Stimulated activated CD4-positive, alpha-beta T cell treated with anti-CD3 and anti-CD28 coated beads, Interleukin-1b, Interleukin-23, amount 100 ng/mL, for 4 hours (primary cell): ENCODE measurements at regions not wholly inside any gene's neighbourhood (a gene's known extent, or its start where the extent isn't known, plus 50 kb on each side); places are given as distances from the start of the nearest gene placed in this dataset.

Experiments
- DNase-seq, 2 donors: peaks; one replicate each; pipeline ENCODE4 v3.0.0-alpha.2; 2020; ENCODE audit warnings: low read depth in 2 of 2

DNA sequence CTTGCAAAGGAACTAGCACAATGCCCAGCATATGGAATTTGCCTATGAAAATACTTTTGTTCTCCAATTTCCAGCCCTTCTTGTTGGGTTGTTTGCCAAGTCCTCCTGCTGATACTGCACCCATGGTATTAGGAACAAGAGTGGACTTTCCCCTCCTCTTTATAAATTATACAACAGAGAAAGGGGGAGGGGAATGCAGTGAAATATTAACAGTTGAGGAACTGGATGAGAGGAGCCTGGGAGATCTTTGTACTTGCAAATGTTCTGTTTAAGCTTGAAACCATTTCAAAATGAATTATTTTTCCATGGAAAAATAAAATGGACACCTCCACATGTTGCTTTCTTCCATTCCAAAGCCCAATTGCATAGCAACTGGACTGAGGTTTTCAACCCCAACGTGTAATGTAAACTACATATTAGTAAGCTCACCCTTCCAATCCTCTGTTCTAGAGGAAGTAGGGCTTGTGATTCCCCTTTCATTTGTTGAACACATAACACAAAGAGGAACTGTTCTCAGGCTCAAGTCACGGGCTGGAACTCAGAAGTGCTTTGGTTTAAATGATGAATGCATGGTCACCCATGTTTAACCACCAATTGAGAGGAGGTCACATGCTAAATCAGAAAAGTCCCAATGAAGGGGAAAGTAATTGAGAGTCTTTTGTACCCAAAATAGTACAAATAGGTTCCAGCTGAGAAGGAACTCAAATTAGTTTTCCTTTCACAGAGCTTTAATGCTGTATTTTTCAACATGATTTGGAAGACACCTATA lies 66.2 kb upstream of the ZC3H12C start:
- DNase-seq: no peak

GRCh38 chr11:110027627-110028371 lies 65.4 kb upstream of the ZC3H12C start:
- DNase-seq: no peak

DNA sequence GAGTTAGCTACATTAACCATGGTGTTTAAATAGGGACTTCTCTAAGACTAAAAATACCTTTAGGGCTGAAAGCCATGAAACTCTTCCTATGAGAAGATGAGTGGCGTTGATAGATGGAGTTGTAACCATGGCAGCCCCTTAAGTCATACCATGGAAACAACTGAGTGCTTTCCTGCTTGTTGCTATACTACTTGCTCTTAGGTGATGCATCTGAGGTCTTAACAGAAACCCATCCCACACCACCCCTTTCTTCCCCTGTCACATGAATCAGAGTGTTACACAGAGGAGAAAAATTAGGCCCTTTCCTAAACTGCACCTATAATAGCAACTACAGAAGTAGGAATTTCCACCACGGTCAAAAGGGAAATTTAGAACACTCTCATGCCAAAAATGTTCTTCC lies 64.3 kb upstream of the ZC3H12C start:
- no peak for DNase-seq

- DNase-seq: no peak
These were observed 63.5 kb upstream of the ZC3H12C start for GRCh38 chr11:110029714-110030113.

DNA sequence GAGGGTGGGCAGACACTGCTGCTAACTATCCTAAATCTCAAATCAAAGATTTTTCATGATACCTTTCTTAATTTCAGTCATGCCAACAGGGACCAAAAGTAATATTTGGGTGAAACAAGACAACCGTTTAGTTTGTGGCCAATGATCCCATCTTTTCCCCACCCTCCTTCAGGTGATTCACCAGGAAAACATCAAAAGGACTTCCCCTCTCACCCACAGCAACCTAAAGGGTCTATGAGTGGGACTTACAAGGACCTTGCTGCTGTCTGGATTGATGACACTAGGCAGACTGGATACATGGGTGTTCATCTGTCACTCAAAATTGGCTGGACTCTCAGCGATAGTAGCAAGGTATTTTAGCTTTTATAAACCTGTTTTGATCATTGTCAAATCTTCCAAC lies 62.0 kb upstream of the ZC3H12C start:
- DNase-seq: no peak

GRCh38 chr11:110032259-110032658 lies 60.9 kb upstream of the ZC3H12C start:
- DNase-seq: no peak

DNA sequence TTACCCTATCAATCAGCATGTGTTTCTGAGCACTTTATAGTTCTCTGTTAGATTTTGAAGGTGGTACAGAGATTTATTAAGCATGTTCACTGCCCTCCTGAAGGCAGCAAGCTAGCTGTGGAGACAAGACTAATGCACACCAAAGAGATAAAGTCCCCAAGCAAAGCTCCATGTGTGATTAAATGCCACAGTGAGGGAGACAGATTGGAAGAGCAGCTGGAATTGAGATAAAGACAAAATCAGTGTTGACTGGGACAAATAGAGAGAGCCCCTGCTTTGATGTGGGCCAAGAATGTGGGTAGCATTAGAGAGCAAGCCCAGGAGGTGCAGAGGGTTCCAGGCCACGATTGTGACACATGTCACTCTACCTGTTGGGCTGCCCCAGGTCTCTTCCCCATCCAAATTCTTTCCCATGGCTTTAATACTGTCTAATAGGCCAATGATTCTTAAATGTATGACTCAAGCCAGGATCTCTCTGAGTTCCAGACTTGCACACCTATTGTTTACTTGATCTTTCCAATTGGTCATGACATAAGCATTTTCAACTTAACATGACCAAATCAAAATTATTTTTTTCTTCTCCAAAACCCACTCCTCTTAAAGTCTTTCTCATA lies 60.1 kb upstream of the ZC3H12C start:
- DNase-seq: no peak

GRCh38 chr11:110034806-110035205 lies 58.4 kb upstream of the ZC3H12C start:
- no peak for DNase-seq

DNA sequence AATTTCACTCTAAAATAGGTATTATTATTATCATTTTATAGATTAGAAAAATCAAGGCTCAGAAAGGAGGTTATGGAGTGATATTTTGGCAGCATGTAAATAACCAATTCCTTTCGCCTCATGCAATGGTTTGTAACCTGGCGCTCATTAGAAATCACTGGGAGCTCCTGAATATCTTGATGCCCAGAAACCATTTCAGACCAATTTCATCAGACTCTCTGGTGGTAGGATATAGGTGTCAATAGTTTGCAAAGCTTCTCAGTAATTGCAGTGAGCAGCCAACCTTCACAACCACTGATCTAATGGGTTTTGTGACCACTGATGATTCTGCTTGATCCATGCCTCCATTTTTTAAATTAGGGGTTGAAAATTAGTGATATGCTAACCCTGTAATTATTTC lies 57.8 kb upstream of the ZC3H12C start:
- no peak for DNase-seq

GRCh38 chr11:110038201-110038600 lies 55.0 kb upstream of the ZC3H12C start:
- no peak for DNase-seq
